ENCODE measurements at regions not wholly inside any gene's neighbourhood (a gene's known extent, or its start where the extent isn't known, plus 50 kb on each side); places are given as distances from the start of the nearest gene placed in this dataset.
"Not testable (repeated sequence)": the region's sequence is repeated elsewhere in the genome, so short reads cannot be mapped to it uniquely, and the experiment has no call there.

GRCh38 chr11:21625982-21626381 lies 566.9 kb upstream of the ANO5 start:
- no peak for DNase-seq (ENCODE audit: low spot score)

GRCh38 chr11:21628641-21629040 lies 564.2 kb upstream of the ANO5 start:
- no peak for DNase-seq (ENCODE audit: low spot score)

GRCh38 chr11:21630934-21631478 lies 561.9 kb upstream of the ANO5 start:
- no peak for DNase-seq (ENCODE audit: low spot score)

- DNase-seq (ENCODE audit: low spot score): no peak
These were observed 560.9 kb upstream of the ANO5 start for GRCh38 chr11:21631991-21632390.

- no peak for DNase-seq (ENCODE audit: low spot score)
These were observed 558.4 kb upstream of the ANO5 start for GRCh38 chr11:21634491-21634890.

GRCh38 chr11:21634956-21635355 lies 557.9 kb upstream of the ANO5 start:
- no peak for DNase-seq (ENCODE audit: low spot score)

- DNase-seq (ENCODE audit: low spot score): no peak
These were observed 557.3 kb upstream of the ANO5 start for GRCh38 chr11:21635394-21636145.

GRCh38 chr11:21636561-21636960 lies 556.3 kb upstream of the ANO5 start:
- DNase-seq (ENCODE audit: low spot score): no peak

- no peak for DNase-seq (ENCODE audit: low spot score)
These were observed 552.4 kb upstream of the ANO5 start for GRCh38 chr11:21640491-21640890.

GRCh38 chr11:21641869-21642268 lies 551.0 kb upstream of the ANO5 start:
- no peak for DNase-seq (ENCODE audit: low spot score)

- DNase-seq (ENCODE audit: low spot score): no peak
These were observed 546.5 kb upstream of the ANO5 start for GRCh38 chr11:21646351-21646750.

GRCh38 chr11:21650961-21651360 lies 541.9 kb upstream of the ANO5 start:
- DNase-seq (ENCODE audit: low spot score): no peak

GRCh38 chr11:21653951-21654421 lies 538.9 kb upstream of the ANO5 start:
- no peak for DNase-seq (ENCODE audit: low spot score)

GRCh38 chr11:21656065-21656464 lies 536.8 kb upstream of the ANO5 start:
- no peak for DNase-seq (ENCODE audit: low spot score)

GRCh38 chr11:21658654-21659193 lies 534.2 kb upstream of the ANO5 start:
- DNase-seq (ENCODE audit: low spot score): no peak

- DNase-seq (ENCODE audit: low spot score): not testable (repeated sequence)
These were observed 533.5 kb upstream of the ANO5 start for GRCh38 chr11:21659377-21659776.

GRCh38 chr11:21659961-21660360 lies 532.9 kb upstream of the ANO5 start:
- no peak for DNase-seq (ENCODE audit: low spot score)

GRCh38 chr11:21675049-21675616 lies 517.8 kb upstream of the ANO5 start:
- no peak for DNase-seq (ENCODE audit: low spot score)

- DNase-seq (ENCODE audit: low spot score): no peak
These were observed 505.2 kb upstream of the ANO5 start for GRCh38 chr11:21687643-21688042.

GRCh38 chr11:21704539-21704938 lies 488.3 kb upstream of the ANO5 start:
- DNase-seq (ENCODE audit: low spot score): no peak

GRCh38 chr11:21707116-21707739 lies 485.7 kb upstream of the ANO5 start:
- no peak for DNase-seq (ENCODE audit: low spot score)

GRCh38 chr11:21710809-21711208 lies 482.1 kb upstream of the ANO5 start:
- DNase-seq (ENCODE audit: low spot score): no peak

GRCh38 chr11:21711341-21711740 lies 481.5 kb upstream of the ANO5 start:
- DNase-seq (ENCODE audit: low spot score): no peak
